ENCODE measurements at regions not wholly inside any gene's neighbourhood (a gene's known extent, or its start where the extent isn't known, plus 50 kb on each side); places are given as distances from the start of the nearest gene placed in this dataset.

GRCh38 chr3:89679686-89680085 is 572.3 kb downstream of the EPHA3 start:
- TF ChIP-seq CTCF (IDR thresholded peaks at IDR 0.05; ENCODE audit: low read depth, low read length) (no peak), EZH2phosphoT487 (IDR thresholded peaks at IDR 0.05; ENCODE audit: low read depth) (no peak)

Data from OCI-LY3 (cell line).